Tibial nerve (tissue), 4 donors: ENCODE measurements at regions not wholly inside any gene's neighbourhood (a gene's known extent, or its start where the extent isn't known, plus 50 kb on each side); places are given as distances from the start of the nearest gene placed in this dataset.

Source experiments
- DNase-seq, 2 donors: peaks; one replicate each; pipeline ENCODE4 v3.0.0-alpha.2; 2019; ENCODE audit warnings: low spot score in 2 of 2
- H3K27ac ChIP-seq, 4 donors: fragments of 200-600 bp; sonication (generic) in 3 of 4; one replicate each; pipeline ENCODE4 v1.5.1; 2017 to 2019; ENCODE audit warnings: mild to moderate bottlenecking in 1 of 4
- H3K27me3 ChIP-seq, 2 donors: fragments of 200-600 bp; sonication (generic) in 1 of 2; one replicate each; pipeline versions ENCODE4 v1.5.1 to v1.6.0; 2017 to 2019
- H3K36me3 ChIP-seq, 3 donors: fragments of 200-600 bp; sonication (generic); one replicate each; pipeline ENCODE4 v1.5.1; 2018 to 2019
- H3K4me1 ChIP-seq, 4 donors: fragments of 200-600 bp; sonication (generic) in 3 of 4; one replicate each; pipeline ENCODE4 v1.5.1; 2017 to 2019
- H3K4me3 ChIP-seq, 4 donors: fragments of 200-600 bp; sonication (generic) in 3 of 4; one replicate each; pipeline ENCODE4 v1.5.1; 2017 to 2019; ENCODE audit warnings: mild to moderate bottlenecking in 1 of 4, moderate library complexity in 1 of 4
- H3K9me3 ChIP-seq, 4 donors: fragments of 200-600 bp; sonication (generic) in 3 of 4; one replicate each; pipeline ENCODE4 v1.5.1; 2017 to 2019
- EP300 ChIP-seq, 2 donors: sonication (generic); formaldehyde crosslinking; IDR thresholded peaks; one replicate each; pipeline ENCODE4 v1.6.1; 2017; ENCODE audit warnings: antibody characterized with exemption in 2 of 2, mild to moderate bottlenecking in 1 of 2
- POLR2A ChIP-seq, 2 donors: fragments of 450-650 bp; IDR thresholded peaks; one replicate each; pipeline ENCODE4 v1.6.1; 2017; ENCODE audit warnings: antibody characterized with exemption in 2 of 2, mild to moderate bottlenecking in 2 of 2, moderate library complexity in 2 of 2
- WGBS, 2 donors: methylation state at CpG; one replicate each; pipeline ENCODE4 v1.1.5; 2018; 5-methylcytosine and 5-hydroxymethylcytosine counted together
- TF ChIP-seq, protein P1 (sequence below), 5 experiments: fragments of 200-600 bp in 3 of 5; fragments of 450-650 bp in 2 of 5; sonication (generic) in 3 of 5; IDR thresholded peaks; one replicate each; pipeline ENCODE4 v1.5.1; 2016 to 2019; ENCODE audit warnings: antibody characterized with exemption in 5 of 5, mild to moderate bottlenecking in 3 of 5, moderate library complexity in 2 of 5

DNA sequence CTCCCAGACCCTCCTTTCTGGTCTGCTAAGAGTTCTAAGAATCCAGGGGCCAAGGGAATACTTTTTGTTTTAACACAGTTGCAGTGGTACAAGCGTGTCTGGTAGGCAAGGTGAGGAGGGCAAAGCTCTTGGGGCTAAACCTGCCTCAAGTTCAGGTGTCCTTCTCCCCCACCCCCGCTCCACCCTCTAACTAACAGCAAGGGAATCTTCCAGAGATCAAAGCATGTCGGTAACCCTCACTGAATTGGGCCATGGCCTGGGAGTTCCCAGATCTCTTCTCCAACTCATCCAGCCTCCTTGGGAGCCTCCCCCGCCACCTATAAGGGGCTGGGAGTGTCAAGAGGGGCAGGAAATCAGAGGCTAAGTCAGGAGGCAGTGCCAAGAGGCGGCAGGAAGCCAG, 55.7 kb upstream of the TAC4 start:
- H3K4me1 ChIP-seq = peaks cover 0 to 4% (median 0%) of the 10 kb centered on the region in 4 donors
- no peak overlapping the region for H3K27ac ChIP-seq
- H3K4me3 ChIP-seq = no peak overlapping the region
- TF ChIP-seq POLR2A (IDR thresholded peaks at IDR 0.05) (no peak), EP300 (IDR thresholded peaks at IDR 0.05) (no peak)
- TF ChIP-seq, protein P1, sequence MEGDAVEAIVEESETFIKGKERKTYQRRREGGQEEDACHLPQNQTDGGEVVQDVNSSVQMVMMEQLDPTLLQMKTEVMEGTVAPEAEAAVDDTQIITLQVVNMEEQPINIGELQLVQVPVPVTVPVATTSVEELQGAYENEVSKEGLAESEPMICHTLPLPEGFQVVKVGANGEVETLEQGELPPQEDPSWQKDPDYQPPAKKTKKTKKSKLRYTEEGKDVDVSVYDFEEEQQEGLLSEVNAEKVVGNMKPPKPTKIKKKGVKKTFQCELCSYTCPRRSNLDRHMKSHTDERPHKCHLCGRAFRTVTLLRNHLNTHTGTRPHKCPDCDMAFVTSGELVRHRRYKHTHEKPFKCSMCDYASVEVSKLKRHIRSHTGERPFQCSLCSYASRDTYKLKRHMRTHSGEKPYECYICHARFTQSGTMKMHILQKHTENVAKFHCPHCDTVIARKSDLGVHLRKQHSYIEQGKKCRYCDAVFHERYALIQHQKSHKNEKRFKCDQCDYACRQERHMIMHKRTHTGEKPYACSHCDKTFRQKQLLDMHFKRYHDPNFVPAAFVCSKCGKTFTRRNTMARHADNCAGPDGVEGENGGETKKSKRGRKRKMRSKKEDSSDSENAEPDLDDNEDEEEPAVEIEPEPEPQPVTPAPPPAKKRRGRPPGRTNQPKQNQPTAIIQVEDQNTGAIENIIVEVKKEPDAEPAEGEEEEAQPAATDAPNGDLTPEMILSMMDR (IDR thresholded peaks at IDR 0.05) = no peak
- 28 to 45% methylated on average over 4 to 5 of the region's 5 CpGs for WGBS, 2 donors
- H3K36me3 ChIP-seq = no peaks in the 10 kb centered on the region
- H3K9me3 ChIP-seq = no peaks in the 10 kb centered on the region
- DNase-seq = no peak
- peaks cover 0 to 82% of the 10 kb centered on the region in 2 donors for H3K27me3 ChIP-seq

GRCh38 chr17:49904893-49905292, 57.0 kb upstream of the TAC4 start:
- H3K27ac ChIP-seq = no peak overlapping the region
- no peak for DNase-seq
- H3K4me1 ChIP-seq = peaks cover 0 to 5% (median 0%) of the 10 kb centered on the region in 4 donors
- TF ChIP-seq EP300 (IDR thresholded peaks at IDR 0.05) (no peak), POLR2A (IDR thresholded peaks at IDR 0.05) (no peak)
- TF ChIP-seq, protein P1 (IDR thresholded peaks at IDR 0.05) = no peak
- H3K36me3 ChIP-seq = no peaks in the 10 kb centered on the region
- WGBS, 2 donors = 78% methylated on average over 9 of the region's 9 CpGs
- no peak overlapping the region for H3K4me3 ChIP-seq
- peaks cover 0 to 95% of the 10 kb centered on the region in 2 donors for H3K27me3 ChIP-seq
- no peaks in the 10 kb centered on the region for H3K9me3 ChIP-seq

GRCh38 chr17:49906531-49907136, 58.8 kb upstream of the TAC4 start:
- 62 to 63% methylated on average over 9 to 10 of the region's 10 CpGs for WGBS, 2 donors
- no peaks in the 10 kb centered on the region for H3K36me3 ChIP-seq
- DNase-seq = no peak
- H3K4me3 ChIP-seq = no peak overlapping the region
- H3K27ac ChIP-seq = no peak overlapping the region
- TF ChIP-seq POLR2A (IDR thresholded peaks at IDR 0.05) (no peak), EP300 (IDR thresholded peaks at IDR 0.05) (no peak)
- TF ChIP-seq, protein P1 (IDR thresholded peaks at IDR 0.05) = no peak
- peaks cover 4 to 96% of the 10 kb centered on the region in 2 donors for H3K27me3 ChIP-seq
- no peaks in the 10 kb centered on the region for H3K9me3 ChIP-seq
- H3K4me1 ChIP-seq = peaks cover 0 to 12% (median 3%) of the 10 kb centered on the region in 4 donors

GRCh38 chr17:49907279-49907678, 59.4 kb upstream of the TAC4 start:
- H3K4me3 ChIP-seq = no peak overlapping the region
- peaks cover 4 to 98% of the 10 kb centered on the region in 2 donors for H3K27me3 ChIP-seq
- no peaks in the 10 kb centered on the region for H3K9me3 ChIP-seq
- H3K27ac ChIP-seq = no peak overlapping the region
- 40 to 47% methylated on average over 8 of the region's 8 CpGs for WGBS, 2 donors
- TF ChIP-seq POLR2A (IDR thresholded peaks at IDR 0.05) = no peak
- TF ChIP-seq, protein P1 (IDR thresholded peaks at IDR 0.05) = no peak
- no peak for TF ChIP-seq EP300 (IDR thresholded peaks at IDR 0.05)
- peaks cover 0 to 8% (median 3%) of the 10 kb centered on the region in 4 donors for H3K4me1 ChIP-seq
- DNase-seq = no peak
- H3K36me3 ChIP-seq = no peaks in the 10 kb centered on the region

DNA sequence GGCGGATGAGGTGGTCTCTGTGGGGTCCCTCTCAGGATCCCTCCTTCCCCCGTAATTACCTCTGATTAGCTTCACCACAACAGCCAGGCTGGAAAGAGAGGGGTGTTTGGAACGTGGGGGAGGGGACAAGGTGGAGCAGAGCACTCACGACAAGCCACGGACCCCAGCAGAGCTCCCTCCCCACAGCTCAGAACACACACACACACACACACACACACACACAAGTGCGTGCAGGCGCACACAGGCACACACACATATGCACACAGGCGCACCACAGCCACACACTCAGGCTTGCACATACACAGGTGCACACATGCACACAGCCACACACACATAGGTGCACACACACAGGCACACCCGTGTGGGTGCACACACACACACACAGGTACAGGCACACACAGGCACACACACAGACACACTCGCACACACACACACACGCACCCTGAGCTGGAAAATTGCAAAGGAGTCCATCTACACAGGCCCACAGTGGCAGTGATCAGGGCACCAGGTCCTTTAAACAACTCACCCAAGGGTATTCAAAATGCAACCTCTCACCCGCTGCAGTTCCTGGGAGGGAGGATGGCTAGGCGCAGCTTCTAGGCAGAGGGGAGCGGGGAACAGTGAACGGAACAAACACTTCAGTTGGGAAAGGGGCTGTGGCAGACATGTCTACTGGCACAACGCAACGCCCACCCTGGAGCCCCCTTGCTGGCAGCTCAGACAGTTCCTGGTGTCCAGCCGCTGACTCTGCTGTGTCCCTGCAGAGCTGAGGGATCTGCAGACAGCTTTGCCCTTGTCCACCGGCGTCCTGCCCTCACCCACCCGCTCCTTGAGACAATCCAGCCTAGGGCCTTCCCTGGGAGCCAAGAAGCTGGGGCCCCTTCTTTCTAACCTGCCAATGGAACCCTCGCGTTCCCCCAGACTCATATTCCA, 59.9 kb upstream of the DLX4 start:
- Histone ChIP-seq H3K36me3 (no peaks in the 10 kb centered on the region), H3K9me3 (no peaks in the 10 kb centered on the region), H3K27me3 (peaks cover 4 to 95% of the 10 kb centered on the region in 2 donors), H3K4me1 (peaks cover 0 to 8% (median 3%) of the 10 kb centered on the region in 4 donors), H3K27ac (no peak overlapping the region), H3K4me3 (no peak overlapping the region)
- TF ChIP-seq EP300 (IDR thresholded peaks at IDR 0.05) (no peak), POLR2A (IDR thresholded peaks at IDR 0.05) (no peak)
- TF ChIP-seq, protein P1 (IDR thresholded peaks at IDR 0.05) = no peak
- DNase-seq = no peak
- WGBS, 2 donors = 41 to 55% methylated on average over 23 of the region's 23 CpGs
